GM23338 (cell line): ENCODE measurements at regions not wholly inside any gene's neighbourhood (a gene's known extent, or its start where the extent isn't known, plus 50 kb on each side); places are given as distances from the start of the nearest gene placed in this dataset.

ENCODE experiments used
- EZH2 ChIP-seq: fragments of 200-600 bp; sonication (generic); IDR thresholded peaks from one replicate; pipeline ENCODE4 v1.8.0; 2017; ENCODE audit warnings: antibody characterized with exemption, mild to moderate bottlenecking, low read depth; ENCODE audit not compliant: unreplicated experiment
- POLR2AphosphoS5 ChIP-seq: IDR thresholded peaks from 2 replicates; pipeline ENCODE4 v1.6.1; 2016; ENCODE audit warnings: antibody characterized with exemption, low read depth
- TF ChIP-seq, protein P1 (sequence below), 2 experiments: fragments of 200-600 bp in 1 of 2; sonication (generic) in 1 of 2; conservative IDR thresholded peaks; 2 replicates each; pipeline versions ENCODE4 v1.5.1 to v1.6.1; 2016 to 2017; ENCODE audit warnings: antibody characterized with exemption in 2 of 2, low read depth in 2 of 2, mild to moderate bottlenecking in 2 of 2, moderate library complexity in 1 of 2

GRCh38 chr4:42785817-42786216 is 106.7 kb upstream of the GRXCR1 start:
- TF ChIP-seq, protein P1, sequence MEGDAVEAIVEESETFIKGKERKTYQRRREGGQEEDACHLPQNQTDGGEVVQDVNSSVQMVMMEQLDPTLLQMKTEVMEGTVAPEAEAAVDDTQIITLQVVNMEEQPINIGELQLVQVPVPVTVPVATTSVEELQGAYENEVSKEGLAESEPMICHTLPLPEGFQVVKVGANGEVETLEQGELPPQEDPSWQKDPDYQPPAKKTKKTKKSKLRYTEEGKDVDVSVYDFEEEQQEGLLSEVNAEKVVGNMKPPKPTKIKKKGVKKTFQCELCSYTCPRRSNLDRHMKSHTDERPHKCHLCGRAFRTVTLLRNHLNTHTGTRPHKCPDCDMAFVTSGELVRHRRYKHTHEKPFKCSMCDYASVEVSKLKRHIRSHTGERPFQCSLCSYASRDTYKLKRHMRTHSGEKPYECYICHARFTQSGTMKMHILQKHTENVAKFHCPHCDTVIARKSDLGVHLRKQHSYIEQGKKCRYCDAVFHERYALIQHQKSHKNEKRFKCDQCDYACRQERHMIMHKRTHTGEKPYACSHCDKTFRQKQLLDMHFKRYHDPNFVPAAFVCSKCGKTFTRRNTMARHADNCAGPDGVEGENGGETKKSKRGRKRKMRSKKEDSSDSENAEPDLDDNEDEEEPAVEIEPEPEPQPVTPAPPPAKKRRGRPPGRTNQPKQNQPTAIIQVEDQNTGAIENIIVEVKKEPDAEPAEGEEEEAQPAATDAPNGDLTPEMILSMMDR (conservative IDR thresholded peaks at IDR 0.05; ENCODE audit: low read depth in 2 of 2) = no peak
- no peak for TF ChIP-seq EZH2
- TF ChIP-seq POLR2AphosphoS5 = no peak
